ENCODE measurements at regions not wholly inside any gene's neighbourhood (a gene's known extent, or its start where the extent isn't known, plus 50 kb on each side); places are given as distances from the start of the nearest gene placed in this dataset.

- TF ChIP-seq ZFP36 (IDR thresholded peaks at IDR 0.05; ENCODE audit: borderline replicate concordance, partially characterized antibody) = no peak
These were observed 238.3 kb downstream of the LOXHD1 start (continued) for GRCh38 chr18:46418663-46419260.

DNA sequence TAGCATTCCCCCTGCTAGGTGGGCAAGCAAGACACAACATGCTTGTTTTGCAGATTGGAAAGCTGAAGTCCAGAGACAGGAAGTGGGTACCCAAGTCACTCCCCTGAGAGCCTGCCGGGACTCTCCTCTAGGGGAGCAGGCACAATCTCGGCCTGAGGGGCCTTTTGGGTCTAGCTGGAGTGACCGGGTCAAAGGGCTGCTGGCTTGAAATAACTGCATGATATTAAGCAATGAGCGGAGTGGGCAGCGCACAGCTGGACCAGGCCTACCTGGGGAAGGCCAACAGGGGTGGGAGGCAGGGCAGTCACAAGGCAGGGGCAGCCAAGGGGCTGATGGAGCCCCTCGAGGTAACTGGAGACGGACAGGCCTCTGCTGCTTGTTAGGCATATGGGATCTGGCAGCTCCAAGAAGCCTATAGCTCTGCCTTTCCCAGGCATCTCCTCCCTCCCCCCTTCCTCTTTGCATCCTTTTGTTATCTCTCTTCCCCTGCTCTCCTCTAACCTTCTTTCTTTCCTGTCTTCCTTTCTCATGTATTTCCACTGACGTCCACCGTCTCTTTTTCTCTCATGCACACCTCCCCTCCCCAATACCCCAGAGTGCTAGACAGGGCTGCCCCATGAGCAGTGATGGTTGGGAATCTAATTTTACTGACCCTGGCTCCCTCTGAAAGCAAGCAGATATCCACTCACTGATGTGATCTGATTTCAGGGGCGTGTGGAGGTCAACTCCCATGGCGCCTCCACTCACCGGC lies 237.5 kb downstream of the LOXHD1 start:
- H3K4me1 ChIP-seq = no peaks in the 10 kb centered on the region
- 78% methylated on average over 12 of the region's 12 CpGs for WGBS (ENCODE audit: missing lambda C conversion rate)

GRCh38 chr18:46421973-46422551 lies 235.0 kb downstream of the LOXHD1 start:
- H3K4me2 ChIP-seq = no peak overlapping the region
- ATAC-seq = no peak
- H3K9me3 ChIP-seq = no peaks in the 10 kb centered on the region
- POLR2A ChIA-PET = no interaction called here
- WGBS (ENCODE audit: missing lambda C conversion rate) = 49% methylated on average over 6 of the region's 7 CpGs
- CTCF ChIA-PET = no interaction called here
- DNase-seq (ENCODE audit: low read depth in 1 of 2, low spot score in 1 of 2) = no peak
- no peak for FAIRE-seq
- H3K4me1 ChIP-seq = no peaks in the 10 kb centered on the region
- no peak for TF ChIP-seq EP300 (IDR thresholded peaks at IDR 0.05)
- TF ChIP-seq ZNF302 (CRISPR knock-in tag; IDR thresholded peaks at IDR 0.05) = no peak
- TF ChIP-seq HES2 (IDR thresholded peaks at IDR 0.05) = no peak
- no peak for TF ChIP-seq EHF (CRISPR knock-in tag; IDR thresholded peaks at IDR 0.05)
- TF ChIP-seq MYC (IDR thresholded peaks at IDR 0.05; ENCODE audit: borderline replicate concordance, low read length) = no peak
- no peak for TF ChIP-seq HOXB13 (CRISPR knock-in tag; IDR thresholded peaks at IDR 0.05; ENCODE audit: low read depth)
- no peak for TF ChIP-seq ZSCAN20 (CRISPR knock-in tag; IDR thresholded peaks at IDR 0.05)
- no peak for TF ChIP-seq JUN (IDR thresholded peaks at IDR 0.05)
- TF ChIP-seq FOXS1 (CRISPR knock-in tag; IDR thresholded peaks at IDR 0.05) = no peak
- no peak for TF ChIP-seq CHD2 (IDR thresholded peaks at IDR 0.05; ENCODE audit: low read length, partially characterized antibody)
- TF ChIP-seq TP53 (CRISPR knock-in tag; IDR thresholded peaks at IDR 0.05) = no peak
- TF ChIP-seq FOSB (CRISPR knock-in tag; IDR thresholded peaks at IDR 0.05) = no peak
- TF ChIP-seq GATA3 (IDR thresholded peaks at IDR 0.05; ENCODE audit: borderline replicate concordance) = no peak
- TF ChIP-seq RNF2 (IDR thresholded peaks at IDR 0.05; ENCODE audit: borderline replicate concordance, low read depth) = no peak
- H3K27ac ChIP-seq = no peak overlapping the region
- no peak overlapping the region for H3K4me3 ChIP-seq

More for the DNA sequence above, 237.5 kb downstream of the LOXHD1 start:
- POLR2A ChIA-PET = no interaction called here
- no peak overlapping the region for H3K27ac ChIP-seq
- H3K4me3 ChIP-seq = no peak overlapping the region
- no peak for TF ChIP-seq GATA3 (IDR thresholded peaks at IDR 0.05; ENCODE audit: borderline replicate concordance)
- TF ChIP-seq SREBF2 (IDR thresholded peaks at IDR 0.05) = no peak
- no peak for TF ChIP-seq MAZ (IDR thresholded peaks at IDR 0.05; ENCODE audit: borderline replicate concordance, low read depth, low read length)
- no peak for TF ChIP-seq CHD2 (IDR thresholded peaks at IDR 0.05; ENCODE audit: low read length, partially characterized antibody)
- TF ChIP-seq RARB (CRISPR knock-in tag; IDR thresholded peaks at IDR 0.05) = no peak
- TF ChIP-seq, protein P1, sequence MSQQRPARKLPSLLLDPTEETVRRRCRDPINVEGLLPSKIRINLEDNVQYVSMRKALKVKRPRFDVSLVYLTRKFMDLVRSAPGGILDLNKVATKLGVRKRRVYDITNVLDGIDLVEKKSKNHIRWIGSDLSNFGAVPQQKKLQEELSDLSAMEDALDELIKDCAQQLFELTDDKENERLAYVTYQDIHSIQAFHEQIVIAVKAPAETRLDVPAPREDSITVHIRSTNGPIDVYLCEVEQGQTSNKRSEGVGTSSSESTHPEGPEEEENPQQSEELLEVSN (IDR thresholded peaks at IDR 0.05; ENCODE audit: borderline replicate concordance, low read depth) = no peak
- TF ChIP-seq POLR2AphosphoS2 (conservative IDR thresholded peaks at IDR 0.05; ENCODE audit: low read length) = no peak
- TF ChIP-seq HOXB5 (CRISPR knock-in tag; IDR thresholded peaks at IDR 0.05) = no peak
- TF ChIP-seq ZFP36 (IDR thresholded peaks at IDR 0.05; ENCODE audit: borderline replicate concordance, partially characterized antibody) = no peak
- no peak for TF ChIP-seq RFX5 (IDR thresholded peaks at IDR 0.05)
- TF ChIP-seq JUNB (IDR thresholded peaks at IDR 0.05) = no peak
- no peak for TF ChIP-seq NFE2L2 (conservative IDR thresholded peaks at IDR 0.05; ENCODE audit: low read length)
- no peak for TF ChIP-seq RCOR1 (IDR thresholded peaks at IDR 0.05; ENCODE audit: low read depth, low read length)
- TF ChIP-seq, protein P2, sequence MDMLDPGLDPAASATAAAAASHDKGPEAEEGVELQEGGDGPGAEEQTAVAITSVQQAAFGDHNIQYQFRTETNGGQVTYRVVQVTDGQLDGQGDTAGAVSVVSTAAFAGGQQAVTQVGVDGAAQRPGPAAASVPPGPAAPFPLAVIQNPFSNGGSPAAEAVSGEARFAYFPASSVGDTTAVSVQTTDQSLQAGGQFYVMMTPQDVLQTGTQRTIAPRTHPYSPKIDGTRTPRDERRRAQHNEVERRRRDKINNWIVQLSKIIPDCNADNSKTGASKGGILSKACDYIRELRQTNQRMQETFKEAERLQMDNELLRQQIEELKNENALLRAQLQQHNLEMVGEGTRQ (IDR thresholded peaks at IDR 0.05) = no peak
- TF ChIP-seq, protein P3, sequence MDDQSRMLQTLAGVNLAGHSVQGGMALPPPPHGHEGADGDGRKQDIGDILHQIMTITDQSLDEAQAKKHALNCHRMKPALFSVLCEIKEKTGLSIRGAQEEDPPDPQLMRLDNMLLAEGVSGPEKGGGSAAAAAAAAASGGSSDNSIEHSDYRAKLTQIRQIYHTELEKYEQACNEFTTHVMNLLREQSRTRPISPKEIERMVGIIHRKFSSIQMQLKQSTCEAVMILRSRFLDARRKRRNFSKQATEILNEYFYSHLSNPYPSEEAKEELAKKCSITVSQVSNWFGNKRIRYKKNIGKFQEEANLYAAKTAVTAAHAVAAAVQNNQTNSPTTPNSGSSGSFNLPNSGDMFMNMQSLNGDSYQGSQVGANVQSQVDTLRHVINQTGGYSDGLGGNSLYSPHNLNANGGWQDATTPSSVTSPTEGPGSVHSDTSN (IDR thresholded peaks at IDR 0.05) = no peak
- no peak for TF ChIP-seq HEYL (CRISPR knock-in tag; IDR thresholded peaks at IDR 0.05)
- no peak for TF ChIP-seq FOXS1 (CRISPR knock-in tag; IDR thresholded peaks at IDR 0.05)
- TF ChIP-seq, protein P4, sequence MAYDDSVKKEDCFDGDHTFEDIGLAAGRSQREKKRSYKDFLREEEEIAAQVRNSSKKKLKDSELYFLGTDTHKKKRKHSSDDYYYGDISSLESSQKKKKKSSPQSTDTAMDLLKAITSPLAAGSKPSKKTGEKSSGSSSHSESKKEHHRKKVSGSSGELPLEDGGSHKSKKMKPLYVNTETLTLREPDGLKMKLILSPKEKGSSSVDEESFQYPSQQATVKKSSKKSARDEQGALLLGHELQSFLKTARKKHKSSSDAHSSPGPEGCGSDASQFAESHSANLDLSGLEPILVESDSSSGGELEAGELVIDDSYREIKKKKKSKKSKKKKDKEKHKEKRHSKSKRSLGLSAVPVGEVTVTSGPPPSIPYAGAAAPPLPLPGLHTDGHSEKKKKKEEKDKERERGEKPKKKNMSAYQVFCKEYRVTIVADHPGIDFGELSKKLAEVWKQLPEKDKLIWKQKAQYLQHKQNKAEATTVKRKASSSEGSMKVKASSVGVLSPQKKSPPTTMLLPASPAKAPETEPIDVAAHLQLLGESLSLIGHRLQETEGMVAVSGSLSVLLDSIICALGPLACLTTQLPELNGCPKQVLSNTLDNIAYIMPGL (CRISPR knock-in tag; IDR thresholded peaks at IDR 0.05; ENCODE audit: borderline replicate concordance) = no peak
- no peak for TF ChIP-seq POLR2A (IDR thresholded peaks at IDR 0.05; ENCODE audit: low read length)
- no peak for TF ChIP-seq MAFK (IDR thresholded peaks at IDR 0.05; ENCODE audit: partially characterized antibody)
- no peak for DNase-seq (ENCODE audit: low read depth in 1 of 2, low spot score in 1 of 2)
- no peaks in the 10 kb centered on the region for H3K9me3 ChIP-seq
- no peak for FAIRE-seq
- CTCF ChIA-PET = interaction anchor here (1.1 to 1.3 kb wide), 2 partner anchors 126 to 138 kb away, joined by 3 read pairs; no protein-coding TSS in a partner anchor
- ATAC-seq = no peak
- H3K4me2 ChIP-seq = no peak overlapping the region

All from A549 (cell line).